Tibial nerve (tissue), 4 donors: ENCODE measurements at regions not wholly inside any gene's neighbourhood (a gene's known extent, or its start where the extent isn't known, plus 50 kb on each side); places are given as distances from the start of the nearest gene placed in this dataset.

ENCODE experiments used
- DNase-seq, 2 donors: peaks; one replicate each; pipeline ENCODE4 v3.0.0-alpha.2; 2019; ENCODE audit warnings: low spot score in 2 of 2
- H3K27ac ChIP-seq, 4 donors: fragments of 200-600 bp; sonication (generic) in 3 of 4; one replicate each; pipeline ENCODE4 v1.5.1; 2017 to 2019; ENCODE audit warnings: mild to moderate bottlenecking in 1 of 4
- H3K27me3 ChIP-seq, 2 donors: fragments of 200-600 bp; sonication (generic) in 1 of 2; one replicate each; pipeline versions ENCODE4 v1.5.1 to v1.6.0; 2017 to 2019
- H3K36me3 ChIP-seq, 3 donors: fragments of 200-600 bp; sonication (generic); one replicate each; pipeline ENCODE4 v1.5.1; 2018 to 2019
- H3K4me1 ChIP-seq, 4 donors: fragments of 200-600 bp; sonication (generic) in 3 of 4; one replicate each; pipeline ENCODE4 v1.5.1; 2017 to 2019
- H3K4me3 ChIP-seq, 4 donors: fragments of 200-600 bp; sonication (generic) in 3 of 4; one replicate each; pipeline ENCODE4 v1.5.1; 2017 to 2019; ENCODE audit warnings: mild to moderate bottlenecking in 1 of 4, moderate library complexity in 1 of 4
- H3K9me3 ChIP-seq, 4 donors: fragments of 200-600 bp; sonication (generic) in 3 of 4; one replicate each; pipeline ENCODE4 v1.5.1; 2017 to 2019
- EP300 ChIP-seq, 2 donors: sonication (generic); formaldehyde crosslinking; IDR thresholded peaks; one replicate each; pipeline ENCODE4 v1.6.1; 2017; ENCODE audit warnings: antibody characterized with exemption in 2 of 2, mild to moderate bottlenecking in 1 of 2
- POLR2A ChIP-seq, 2 donors: fragments of 450-650 bp; IDR thresholded peaks; one replicate each; pipeline ENCODE4 v1.6.1; 2017; ENCODE audit warnings: antibody characterized with exemption in 2 of 2, mild to moderate bottlenecking in 2 of 2, moderate library complexity in 2 of 2
- WGBS, 2 donors: methylation state at CpG; one replicate each; pipeline ENCODE4 v1.1.5; 2018; 5-methylcytosine and 5-hydroxymethylcytosine counted together
- TF ChIP-seq, protein P1 (sequence below), 5 experiments: fragments of 200-600 bp in 3 of 5; fragments of 450-650 bp in 2 of 5; sonication (generic) in 3 of 5; IDR thresholded peaks; one replicate each; pipeline ENCODE4 v1.5.1; 2016 to 2019; ENCODE audit warnings: antibody characterized with exemption in 5 of 5, mild to moderate bottlenecking in 3 of 5, moderate library complexity in 2 of 5

DNA sequence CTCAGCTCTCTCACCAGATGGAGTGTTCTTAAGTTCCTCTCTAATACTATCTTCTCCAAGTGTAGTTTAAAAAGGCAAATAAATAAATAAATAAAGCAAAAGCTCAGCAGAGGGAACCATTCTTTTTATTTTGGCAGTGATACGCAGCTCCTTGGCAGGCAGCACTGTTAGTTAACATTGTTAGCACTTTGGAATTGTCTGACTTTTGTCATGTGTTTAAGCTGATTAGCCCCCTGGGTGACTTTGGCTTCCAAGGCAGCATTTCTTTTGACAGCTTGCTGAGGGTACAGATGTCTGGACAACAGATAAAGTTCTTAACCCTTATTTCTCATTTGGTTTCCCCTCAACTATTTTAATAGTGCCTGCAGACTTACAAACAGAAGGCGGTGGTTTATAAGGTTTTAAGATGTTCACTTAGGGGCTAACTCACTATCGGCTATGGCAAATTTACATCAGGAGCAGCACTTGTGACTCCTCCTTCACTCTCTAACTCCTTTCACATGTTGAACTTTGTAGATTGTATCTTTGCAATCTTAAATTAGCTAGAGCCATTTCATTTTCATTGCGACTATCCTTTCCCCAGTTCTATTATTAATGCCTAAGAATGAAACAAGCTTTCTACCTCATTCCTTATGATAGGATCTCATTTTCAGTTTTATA lies 213.4 kb downstream of the ZBBX start:
- no peak overlapping the region for H3K27ac ChIP-seq
- no peaks in the 10 kb centered on the region for H3K36me3 ChIP-seq
- WGBS, 2 donors: 37 to 38% methylated on average over 4 of the region's 4 CpGs
- peak in 1 of 2 donors; percentile 15 for DNase-seq
- no peaks in the 10 kb centered on the region for H3K4me1 ChIP-seq
- H3K27me3 ChIP-seq: no peaks in the 10 kb centered on the region
- no peak overlapping the region for H3K4me3 ChIP-seq
- no peaks in the 10 kb centered on the region for H3K9me3 ChIP-seq
- TF ChIP-seq POLR2A (IDR thresholded peaks at IDR 0.05) (no peak), EP300 (IDR thresholded peaks at IDR 0.05) (no peak)
- TF ChIP-seq, protein P1, sequence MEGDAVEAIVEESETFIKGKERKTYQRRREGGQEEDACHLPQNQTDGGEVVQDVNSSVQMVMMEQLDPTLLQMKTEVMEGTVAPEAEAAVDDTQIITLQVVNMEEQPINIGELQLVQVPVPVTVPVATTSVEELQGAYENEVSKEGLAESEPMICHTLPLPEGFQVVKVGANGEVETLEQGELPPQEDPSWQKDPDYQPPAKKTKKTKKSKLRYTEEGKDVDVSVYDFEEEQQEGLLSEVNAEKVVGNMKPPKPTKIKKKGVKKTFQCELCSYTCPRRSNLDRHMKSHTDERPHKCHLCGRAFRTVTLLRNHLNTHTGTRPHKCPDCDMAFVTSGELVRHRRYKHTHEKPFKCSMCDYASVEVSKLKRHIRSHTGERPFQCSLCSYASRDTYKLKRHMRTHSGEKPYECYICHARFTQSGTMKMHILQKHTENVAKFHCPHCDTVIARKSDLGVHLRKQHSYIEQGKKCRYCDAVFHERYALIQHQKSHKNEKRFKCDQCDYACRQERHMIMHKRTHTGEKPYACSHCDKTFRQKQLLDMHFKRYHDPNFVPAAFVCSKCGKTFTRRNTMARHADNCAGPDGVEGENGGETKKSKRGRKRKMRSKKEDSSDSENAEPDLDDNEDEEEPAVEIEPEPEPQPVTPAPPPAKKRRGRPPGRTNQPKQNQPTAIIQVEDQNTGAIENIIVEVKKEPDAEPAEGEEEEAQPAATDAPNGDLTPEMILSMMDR (IDR thresholded peaks at IDR 0.05): no peak

DNA sequence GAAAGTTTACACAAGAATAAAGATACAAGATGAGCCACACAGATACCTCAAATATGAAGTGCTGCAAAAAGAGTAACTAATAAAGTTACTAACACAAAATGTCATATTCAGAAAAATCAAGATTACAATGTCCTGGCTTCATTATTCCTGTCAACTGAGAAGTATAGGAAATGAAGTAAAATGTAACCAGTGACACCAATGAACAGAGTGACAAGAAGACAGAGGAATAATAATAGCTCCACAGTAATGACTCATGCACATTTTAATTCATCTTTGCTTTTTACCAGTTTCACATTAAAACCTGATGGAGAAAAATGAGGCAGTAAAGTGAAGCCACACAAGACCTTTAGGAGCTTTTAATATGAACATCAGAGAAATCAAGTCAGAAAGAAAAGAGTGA lies 214.1 kb downstream of the ZBBX start:
- Histone ChIP-seq H3K9me3 (no peaks in the 10 kb centered on the region), H3K27ac (no peak overlapping the region), H3K4me3 (no peak overlapping the region), H3K36me3 (no peaks in the 10 kb centered on the region), H3K27me3 (no peaks in the 10 kb centered on the region), H3K4me1 (no peaks in the 10 kb centered on the region)
- TF ChIP-seq EP300 (IDR thresholded peaks at IDR 0.05): no peak
- TF ChIP-seq, protein P1 (IDR thresholded peaks at IDR 0.05): no peak
- TF ChIP-seq POLR2A (IDR thresholded peaks at IDR 0.05): no peak
- DNase-seq: no peak

DNA sequence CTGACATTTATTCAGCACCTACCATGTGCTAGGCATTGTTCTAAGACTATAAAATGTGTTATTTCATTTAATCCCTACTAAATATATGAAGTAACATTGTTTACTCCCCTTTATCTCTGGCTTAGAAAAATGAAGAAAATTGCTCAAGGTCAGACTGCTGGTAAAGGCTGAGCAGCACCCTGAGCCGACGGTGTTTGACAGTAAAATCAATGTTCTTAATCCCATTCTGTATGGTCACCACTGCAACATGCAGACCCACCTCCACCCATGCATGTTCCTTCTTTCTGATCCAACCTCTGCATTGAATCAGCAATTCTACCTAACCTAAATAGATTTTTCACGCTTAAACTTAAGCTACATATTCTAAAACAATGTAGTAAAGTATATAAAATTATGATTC lies 216.5 kb downstream of the ZBBX start:
- WGBS, 2 donors: 89 to 96% methylated on average over 3 of the region's 3 CpGs
- Histone ChIP-seq H3K9me3 (no peaks in the 10 kb centered on the region), H3K4me1 (no peaks in the 10 kb centered on the region), H3K27me3 (no peaks in the 10 kb centered on the region), H3K27ac (no peak overlapping the region), H3K4me3 (no peak overlapping the region), H3K36me3 (no peaks in the 10 kb centered on the region)
- no peak for TF ChIP-seq POLR2A (IDR thresholded peaks at IDR 0.05)
- TF ChIP-seq, protein P1 (IDR thresholded peaks at IDR 0.05): no peak
- TF ChIP-seq EP300 (IDR thresholded peaks at IDR 0.05): no peak
- no peak for DNase-seq

DNA sequence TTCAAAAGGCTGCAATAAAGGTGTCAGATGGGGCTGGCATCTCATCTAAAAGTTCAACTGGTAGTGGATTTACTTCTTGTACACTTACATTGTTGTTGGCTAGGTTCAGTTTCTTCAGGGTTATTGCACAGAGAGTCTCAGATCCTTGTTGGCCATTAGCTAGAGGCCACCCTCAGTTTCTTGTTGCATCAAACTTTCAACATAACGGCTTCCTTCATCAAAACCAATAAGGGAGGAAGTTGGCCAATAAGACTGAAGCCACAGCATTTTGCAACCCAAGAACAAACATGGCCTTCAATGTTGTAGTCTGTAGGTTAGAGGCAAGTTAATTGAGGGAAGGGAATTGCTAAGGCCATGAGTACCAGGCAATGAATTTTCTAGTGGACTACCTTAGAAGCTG lies 218.0 kb downstream of the ZBBX start:
- H3K4me3 ChIP-seq: no peak overlapping the region
- H3K36me3 ChIP-seq: no peaks in the 10 kb centered on the region
- no peaks in the 10 kb centered on the region for H3K9me3 ChIP-seq
- H3K27ac ChIP-seq: no peak overlapping the region
- TF ChIP-seq, protein P1 (IDR thresholded peaks at IDR 0.05): no peak
- TF ChIP-seq POLR2A (IDR thresholded peaks at IDR 0.05): no peak
- no peak for TF ChIP-seq EP300 (IDR thresholded peaks at IDR 0.05)
- no peaks in the 10 kb centered on the region for H3K4me1 ChIP-seq
- H3K27me3 ChIP-seq: no peaks in the 10 kb centered on the region
- DNase-seq: no peak
- WGBS, 2 donors: 71 to 88% methylated on average over 1 of the region's 1 CpG

DNA sequence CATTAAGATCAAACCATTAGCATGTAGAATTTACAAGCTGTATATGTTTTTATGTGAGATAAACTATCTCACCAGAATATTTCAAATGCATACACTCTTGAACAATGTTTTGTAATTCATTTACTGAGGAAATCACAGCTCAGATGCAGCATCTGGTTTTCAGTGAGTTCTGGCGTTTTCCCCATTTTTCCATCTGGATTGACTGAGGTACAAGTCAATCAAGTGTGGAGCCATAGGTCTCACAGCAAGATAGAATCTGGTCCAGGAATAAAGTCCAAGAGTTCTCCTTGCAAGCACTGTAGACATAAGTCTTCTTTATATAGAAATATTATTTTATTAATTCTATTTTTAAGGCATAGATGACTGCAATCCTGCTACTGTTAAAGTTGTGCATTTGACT lies 219.3 kb downstream of the ZBBX start:
- no peak for DNase-seq
- TF ChIP-seq POLR2A (IDR thresholded peaks at IDR 0.05) (no peak), EP300 (IDR thresholded peaks at IDR 0.05) (no peak)
- TF ChIP-seq, protein P1 (IDR thresholded peaks at IDR 0.05): no peak
- H3K27ac ChIP-seq: no peak overlapping the region
- no peaks in the 10 kb centered on the region for H3K4me1 ChIP-seq
- H3K27me3 ChIP-seq: no peaks in the 10 kb centered on the region
- H3K36me3 ChIP-seq: no peaks in the 10 kb centered on the region
- H3K4me3 ChIP-seq: no peak overlapping the region
- no peaks in the 10 kb centered on the region for H3K9me3 ChIP-seq
- 70 to 71% methylated on average over 1 of the region's 1 CpG for WGBS, 2 donors
